GF-D8 (cell line): ENCODE measurements at regions not wholly inside any gene's neighbourhood (a gene's known extent, or its start where the extent isn't known, plus 50 kb on each side); places are given as distances from the start of the nearest gene placed in this dataset.

Source experiments
- DNase-seq: peaks from one replicate; lab custom pipeline; 2025; lab: John Stamatoyannopoulos, UW

GRCh38 chr1:4045397-4046010 is 145.4 kb upstream of the C1orf174 start:
- no peak for DNase-seq

- no peak for DNase-seq
Measured at GRCh38 chr1:4046836-4047461, 146.9 kb upstream of the C1orf174 start.

DNA sequence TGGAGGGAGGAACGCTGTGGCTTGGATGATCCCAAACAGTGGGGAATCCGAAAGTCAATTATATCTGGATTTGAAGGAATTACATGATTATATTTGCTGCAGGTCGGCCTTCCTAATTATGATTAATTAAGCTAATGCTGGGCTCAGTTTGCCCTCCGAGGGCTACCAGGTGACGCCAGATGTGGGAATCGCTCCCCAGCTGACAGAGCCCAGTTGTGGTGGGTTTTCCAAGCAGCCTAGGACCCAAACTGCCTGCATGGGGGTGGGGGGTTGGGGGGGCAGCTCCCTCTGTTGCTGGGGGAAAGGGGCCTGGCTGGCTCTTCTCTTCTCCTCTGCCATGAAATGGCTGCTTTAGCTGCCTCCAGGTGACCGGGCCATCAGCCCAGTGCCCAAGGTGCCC is 147.6 kb upstream of the C1orf174 start:
- no peak for DNase-seq

DNA sequence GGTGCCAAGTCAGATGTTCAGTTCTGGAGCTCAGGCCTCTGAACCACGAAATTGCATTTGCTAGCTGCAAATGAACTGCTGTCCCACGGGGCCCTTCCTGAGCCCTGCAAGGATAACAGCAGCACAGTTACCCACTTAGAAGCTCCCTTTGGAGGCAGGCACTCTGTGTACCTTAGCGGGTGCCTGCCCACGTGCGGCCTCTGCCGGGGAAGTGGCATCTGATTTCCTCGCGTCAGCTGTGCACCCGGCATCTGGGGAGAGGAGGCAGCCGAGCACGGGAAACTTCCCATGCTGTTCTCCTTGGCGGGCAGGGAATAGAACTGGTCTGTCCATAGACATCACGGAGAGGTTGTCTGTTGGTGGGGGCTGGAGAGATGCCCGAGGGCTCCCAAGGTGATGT is 148.0 kb upstream of the C1orf174 start:
- no peak for DNase-seq

DNA sequence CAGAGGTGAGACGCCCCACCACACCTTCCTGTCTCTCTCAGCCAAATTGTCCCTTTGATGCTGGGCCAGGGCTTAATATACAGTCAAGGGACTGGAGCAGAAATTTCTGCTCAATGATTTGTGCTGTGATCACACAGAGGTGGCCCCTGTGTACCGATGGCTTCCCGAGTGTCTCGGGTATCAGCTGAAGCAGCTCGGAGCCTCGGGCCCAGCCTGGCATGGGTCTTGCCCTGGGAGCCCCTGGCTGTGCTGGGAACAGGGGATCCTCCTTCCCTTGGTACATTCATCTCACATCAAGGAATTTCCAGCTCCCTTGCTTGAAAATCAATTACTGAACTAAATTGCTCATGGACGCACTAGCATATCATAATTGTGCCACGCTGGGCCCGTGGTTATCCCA is 148.8 kb upstream of the C1orf174 start:
- DNase-seq: no peak

- no peak for DNase-seq
Measured at GRCh38 chr1:4050998-4051397, 150.9 kb upstream of the C1orf174 start.

GRCh38 chr1:4052657-4053056 is 152.6 kb upstream of the C1orf174 start:
- DNase-seq: no peak

- DNase-seq: no peak
Measured at GRCh38 chr1:4053160-4053748, 153.2 kb upstream of the C1orf174 start.

DNA sequence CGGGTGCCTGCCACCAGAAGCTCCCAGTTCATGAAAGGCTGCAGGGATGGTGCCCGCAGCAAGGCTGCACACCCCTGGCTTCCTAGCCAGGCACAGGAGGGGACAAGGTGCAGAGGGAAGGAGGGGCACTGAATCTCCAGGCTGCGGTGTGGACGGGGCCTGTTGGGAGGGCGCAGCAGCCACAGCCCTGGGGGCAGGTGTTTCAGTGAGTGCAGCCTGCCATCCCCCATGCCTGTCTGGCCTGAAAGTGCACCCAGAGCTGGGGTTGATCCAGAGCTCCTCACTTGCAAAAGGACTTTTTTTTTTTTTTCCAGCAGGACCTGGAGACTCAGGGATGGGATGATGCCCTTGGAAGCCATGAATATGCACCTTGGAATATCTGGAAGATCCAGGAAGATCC is 153.7 kb upstream of the C1orf174 start:
- no peak for DNase-seq

- no peak for DNase-seq
Measured at GRCh38 chr1:4055294-4055967, 155.4 kb upstream of the C1orf174 start.

- DNase-seq: no peak
Measured at GRCh38 chr1:4056422-4056821, 156.3 kb upstream of the C1orf174 start.

- no peak for DNase-seq
Measured at GRCh38 chr1:4056989-4057388, 156.9 kb upstream of the C1orf174 start.

GRCh38 chr1:4057603-4058002 is 157.5 kb upstream of the C1orf174 start:
- DNase-seq: no peak

- DNase-seq: no peak
Measured at GRCh38 chr1:4058122-4058521, 158.1 kb upstream of the C1orf174 start.

- DNase-seq: no peak
Measured at GRCh38 chr1:4058706-4059105, 158.6 kb upstream of the C1orf174 start.

DNA sequence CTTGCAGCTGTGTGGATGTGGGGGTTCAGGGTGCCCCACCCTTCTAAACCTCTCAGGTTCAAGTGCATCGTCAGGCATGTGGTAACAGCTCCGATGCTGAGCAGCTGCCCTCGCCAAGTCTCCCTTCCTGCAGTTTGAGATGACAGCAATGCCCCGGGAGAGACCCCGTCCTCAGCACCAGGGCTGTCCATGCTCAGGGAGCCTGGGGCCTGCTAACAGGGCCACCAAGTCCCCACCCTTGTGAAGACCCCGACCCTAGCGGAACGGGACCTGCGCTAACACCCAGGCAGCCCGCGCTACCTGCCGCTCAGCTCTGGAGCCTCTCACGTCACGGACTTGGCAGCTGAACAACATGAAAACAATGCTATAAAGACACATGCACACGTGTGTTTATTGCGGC is 159.2 kb upstream of the C1orf174 start:
- no peak for DNase-seq

DNA sequence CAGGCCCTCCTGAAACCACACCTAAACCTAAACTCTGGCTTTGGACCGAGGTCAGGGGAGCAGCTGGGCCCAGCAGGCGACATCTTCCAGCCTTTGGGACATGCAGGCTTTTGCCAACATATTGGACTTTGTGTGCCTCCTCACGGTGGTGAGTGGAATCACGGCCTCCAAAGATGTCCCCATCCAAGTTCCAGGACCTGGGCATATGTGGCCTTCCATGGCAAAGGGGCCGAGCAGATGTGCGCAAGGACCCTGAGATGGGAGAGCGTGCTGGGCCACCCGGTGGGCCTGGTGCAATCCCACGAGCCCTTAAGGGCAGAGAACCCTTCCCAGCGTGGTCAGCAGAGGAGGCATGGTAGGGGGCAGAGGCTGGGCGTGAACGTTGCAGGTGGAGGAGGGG is 160.8 kb upstream of the C1orf174 start:
- DNase-seq: no peak

DNA sequence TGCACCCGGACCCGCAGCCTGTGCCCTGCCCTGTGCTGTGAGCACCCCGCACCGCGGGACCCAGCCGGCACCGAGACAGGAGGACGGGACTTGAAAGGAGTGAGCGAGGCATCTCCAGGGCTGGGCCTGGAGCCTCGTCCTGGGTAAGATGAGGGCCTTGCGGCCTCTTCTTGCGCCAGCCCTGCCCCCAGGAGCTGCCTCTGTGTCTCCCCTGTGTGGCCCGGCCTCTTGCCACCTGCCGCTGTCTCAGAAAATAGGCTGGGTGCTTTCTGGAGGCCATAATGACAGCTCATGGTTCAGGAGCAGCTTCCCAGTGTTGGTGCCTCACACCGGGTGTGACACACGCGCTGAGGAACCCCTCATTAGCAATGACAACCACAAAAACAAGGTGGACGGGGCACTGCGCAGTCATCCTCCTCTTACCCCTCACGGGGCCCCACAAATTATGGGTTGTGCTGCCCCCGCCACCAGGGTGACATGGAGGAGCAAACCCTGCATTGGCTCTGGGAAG is 161.5 kb upstream of the C1orf174 start:
- DNase-seq: no peak

DNA sequence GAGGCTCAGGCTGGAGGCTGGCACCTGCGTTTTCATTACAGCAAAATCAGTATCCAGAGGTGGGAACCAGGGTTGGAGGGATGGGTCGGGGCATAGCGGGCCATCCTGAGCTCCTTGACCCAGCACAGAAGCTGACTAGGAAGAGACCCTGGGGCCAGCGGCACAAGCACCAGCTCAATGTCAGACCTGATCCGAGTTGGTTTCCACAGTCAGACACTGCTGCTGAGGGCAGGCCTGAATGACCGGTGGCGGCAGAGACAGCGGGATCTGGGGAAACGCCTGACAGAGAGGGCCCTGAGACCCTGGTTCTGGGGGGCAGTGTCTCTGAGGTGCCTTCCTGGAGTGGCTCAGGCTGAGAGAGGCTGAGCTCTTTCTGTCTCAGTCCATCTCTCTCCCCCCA is 162.0 kb upstream of the C1orf174 start:
- no peak for DNase-seq

- DNase-seq: no peak
Measured at GRCh38 chr1:4062560-4062959, 162.5 kb upstream of the C1orf174 start.

GRCh38 chr1:4062992-4063391 is 162.9 kb upstream of the C1orf174 start:
- DNase-seq: no peak

DNA sequence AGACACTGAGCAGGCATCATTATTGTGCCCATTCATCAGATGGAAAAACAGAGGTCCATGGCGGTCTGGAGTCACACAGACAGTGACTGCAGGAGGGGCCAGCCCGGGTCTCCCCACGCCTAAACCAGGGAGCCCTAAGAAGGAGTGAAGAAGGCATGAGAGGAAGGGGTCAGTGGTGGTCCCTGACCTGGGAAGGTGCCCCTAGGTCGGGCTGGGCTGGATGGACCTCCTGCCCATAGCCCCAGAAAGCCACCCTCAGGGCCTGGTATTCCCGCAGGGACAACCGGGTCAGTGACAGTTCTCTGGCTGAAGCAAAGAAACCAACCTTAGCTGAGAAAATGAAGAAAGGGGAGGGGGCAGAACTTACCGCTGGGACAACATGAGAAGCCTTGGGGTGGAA is 163.4 kb upstream of the C1orf174 start:
- no peak for DNase-seq
